Adipocyte (in vitro differentiated cells): ENCODE measurements at regions not wholly inside any gene's neighbourhood (a gene's known extent, or its start where the extent isn't known, plus 50 kb on each side); places are given as distances from the start of the nearest gene placed in this dataset.

Source experiments
- DNase-seq: peaks from one replicate; pipeline ENCODE4 v3.0.0-alpha.2; 2015; ENCODE audit warnings: low read depth
- H3K27me3 ChIP-seq: replicated peaks from 2 replicates; pipeline ENCODE4 v1.7.0; 2013; ENCODE audit warnings: mild to moderate bottlenecking, low read length, moderate library complexity; ENCODE audit not compliant: control insufficient read depth, insufficient read depth
- H3K36me3 ChIP-seq: 2 replicates; pipeline ENCODE4 v1.7.0; 2013; ENCODE audit warnings: low read length, mild to moderate bottlenecking, moderate library complexity; ENCODE audit not compliant: control insufficient read depth, insufficient read depth, severe bottlenecking
- H3K4me1 ChIP-seq: 2 replicates; pipeline ENCODE4 v1.7.0; 2013; ENCODE audit warnings: mild to moderate bottlenecking, low read length, moderate library complexity; ENCODE audit not compliant: control insufficient read depth, insufficient read depth
- H3K4me3 ChIP-seq: 2 replicates; pipeline ENCODE4 v1.7.0; 2013; ENCODE audit warnings: mild to moderate bottlenecking, low read length, moderate library complexity
- H3K9ac ChIP-seq: 2 replicates; pipeline ENCODE4 v1.7.0; 2013; ENCODE audit warnings: mild to moderate bottlenecking, low read length, moderate library complexity
- H3K9me3 ChIP-seq: 2 replicates; pipeline ENCODE4 v1.7.0; 2013; ENCODE audit warnings: mild to moderate bottlenecking, low read length, moderate library complexity; ENCODE audit not compliant: control insufficient read depth

DNA sequence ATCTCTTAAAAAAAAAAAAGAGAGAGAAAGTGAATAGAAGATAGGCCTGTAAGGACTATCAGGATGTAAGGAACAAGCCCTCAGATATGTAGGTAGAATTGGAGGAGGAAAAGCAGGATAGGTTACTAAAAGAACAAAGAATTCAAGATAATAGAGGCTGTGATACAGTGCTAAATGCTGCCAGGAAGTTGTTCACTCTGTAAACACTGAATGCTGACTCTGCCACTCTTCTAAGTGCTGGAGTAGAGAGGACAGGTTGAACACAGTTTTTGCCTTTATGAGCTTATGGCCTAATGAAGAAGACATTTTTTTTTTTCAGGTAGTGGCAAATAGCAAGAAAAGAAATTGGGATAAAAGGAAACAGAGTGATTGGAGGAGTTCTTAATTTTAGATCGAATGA, 90.6 kb upstream of the ZNF678 start:
- no peaks in the 10 kb centered on the region for H3K4me1 ChIP-seq
- no peak overlapping the region for H3K4me3 ChIP-seq
- no peaks in the 10 kb centered on the region for H3K36me3 ChIP-seq
- H3K9ac ChIP-seq, result no peak overlapping the region
- peaks cover 4% of the 10 kb centered on the region for H3K9me3 ChIP-seq
- H3K27me3 ChIP-seq, result peaks cover 10% of the 10 kb centered on the region
- no peak for DNase-seq

DNA sequence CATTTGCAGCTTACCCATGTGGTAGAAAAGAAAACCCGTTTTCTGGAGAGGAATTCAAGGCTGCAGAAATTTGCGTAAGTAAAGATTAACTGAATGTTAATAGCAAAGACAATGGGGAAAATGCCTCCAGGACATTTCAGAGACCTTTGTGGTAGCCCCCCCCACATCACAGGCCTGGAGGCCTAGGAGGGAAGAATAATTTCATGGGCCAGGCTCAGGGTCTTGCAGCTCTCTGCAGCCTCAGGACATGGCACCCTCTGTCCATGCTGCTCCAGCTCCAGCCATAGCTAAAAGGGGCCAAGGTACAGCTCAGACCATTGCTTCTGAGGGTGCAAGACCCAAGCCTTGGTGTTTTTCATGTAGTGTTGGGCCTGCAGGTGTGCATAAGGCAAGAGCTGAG, 92.7 kb upstream of the ZNF678 start:
- no peak for DNase-seq
- peaks cover 4% of the 10 kb centered on the region for H3K9me3 ChIP-seq
- no peaks in the 10 kb centered on the region for H3K36me3 ChIP-seq
- no peak overlapping the region for H3K9ac ChIP-seq
- peaks cover 24% of the 10 kb centered on the region for H3K27me3 ChIP-seq
- no peaks in the 10 kb centered on the region for H3K4me1 ChIP-seq
- no peak overlapping the region for H3K4me3 ChIP-seq

DNA sequence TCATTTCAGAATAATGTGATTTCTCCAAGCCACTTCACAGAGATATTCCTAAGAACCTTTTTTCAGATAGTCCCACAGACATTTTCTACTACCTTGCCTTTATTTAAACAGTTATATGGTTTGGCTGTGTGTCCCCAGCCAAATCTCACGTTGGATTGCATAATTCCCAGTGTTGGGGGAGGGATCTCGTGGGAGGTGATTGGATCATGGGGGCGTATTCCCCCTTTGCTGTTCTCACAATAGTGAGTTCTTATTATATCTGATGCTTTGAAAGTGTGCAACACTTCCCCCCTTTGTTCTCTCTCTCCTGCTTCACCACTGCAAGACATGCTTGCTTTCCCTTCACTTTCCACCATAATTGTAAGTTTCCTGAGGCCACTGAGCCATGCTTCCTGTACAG, 93.6 kb upstream of the ZNF678 start:
- Histone ChIP-seq H3K4me1 (no peaks in the 10 kb centered on the region), H3K27me3 (peaks cover 34% of the 10 kb centered on the region), H3K4me3 (no peak overlapping the region), H3K9ac (no peak overlapping the region), H3K36me3 (no peaks in the 10 kb centered on the region), H3K9me3 (peaks cover 4% of the 10 kb centered on the region)
- no peak for DNase-seq

DNA sequence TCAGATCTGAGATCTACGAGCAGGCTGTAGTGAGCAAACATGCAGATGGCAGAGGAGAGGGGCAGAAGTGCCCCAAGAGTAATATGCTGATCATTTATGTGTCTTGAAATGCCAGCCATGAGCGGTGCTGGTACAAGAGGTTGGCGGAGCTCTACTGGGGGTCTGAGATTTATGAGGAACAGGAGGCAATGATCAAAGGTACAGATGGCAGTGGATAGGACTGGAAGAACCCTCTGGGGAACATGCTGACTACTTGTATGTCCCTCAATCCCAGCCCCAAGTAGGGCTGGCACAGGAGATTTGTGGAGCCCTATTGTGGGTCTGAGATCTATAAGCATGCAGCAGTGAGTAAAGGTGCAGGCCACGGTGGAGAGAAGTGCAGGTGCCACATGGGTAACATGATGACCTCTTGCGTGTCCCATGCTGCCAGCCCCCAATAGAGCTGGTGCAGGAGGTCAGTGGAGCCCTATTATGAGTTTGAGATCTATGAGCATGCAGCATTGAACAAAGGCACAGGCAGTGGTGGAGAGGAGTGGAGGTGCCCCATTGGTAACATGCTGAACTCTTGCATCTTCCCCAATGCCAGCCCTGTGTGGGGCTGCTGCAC, 97.2 kb upstream of the ZNF678 start:
- Histone ChIP-seq H3K36me3 (no peaks in the 10 kb centered on the region), H3K9ac (no peak overlapping the region), H3K4me1 (no peaks in the 10 kb centered on the region), H3K4me3 (no peak overlapping the region), H3K27me3 (peaks cover 39% of the 10 kb centered on the region), H3K9me3 (peaks cover 4% of the 10 kb centered on the region)
- no peak for DNase-seq

DNA sequence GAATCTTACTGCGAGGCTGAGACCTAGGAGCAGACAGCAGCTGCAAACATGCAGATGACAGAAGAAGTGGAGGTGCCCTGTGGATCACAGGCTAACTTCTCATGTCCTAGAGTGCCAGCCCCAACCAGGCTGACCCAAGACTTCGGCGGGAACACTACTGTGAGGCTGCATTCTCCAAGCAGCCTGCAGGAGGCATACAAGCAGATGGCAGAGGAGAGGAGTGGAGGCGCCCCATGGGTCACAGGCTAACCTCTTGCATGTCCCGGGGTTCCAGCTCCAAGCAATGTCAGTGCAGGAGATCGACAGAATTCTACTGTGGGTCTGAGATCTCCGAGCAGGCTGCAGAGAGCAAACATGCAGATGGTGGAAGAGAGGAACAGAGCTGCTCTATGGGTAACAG, 98.1 kb upstream of the ZNF678 start:
- H3K4me3 ChIP-seq, result no peak overlapping the region
- H3K9me3 ChIP-seq, result no peaks in the 10 kb centered on the region
- H3K36me3 ChIP-seq, result no peaks in the 10 kb centered on the region
- no peak for DNase-seq
- H3K9ac ChIP-seq, result no peak overlapping the region
- no peaks in the 10 kb centered on the region for H3K4me1 ChIP-seq
- peaks cover 39% of the 10 kb centered on the region for H3K27me3 ChIP-seq

DNA sequence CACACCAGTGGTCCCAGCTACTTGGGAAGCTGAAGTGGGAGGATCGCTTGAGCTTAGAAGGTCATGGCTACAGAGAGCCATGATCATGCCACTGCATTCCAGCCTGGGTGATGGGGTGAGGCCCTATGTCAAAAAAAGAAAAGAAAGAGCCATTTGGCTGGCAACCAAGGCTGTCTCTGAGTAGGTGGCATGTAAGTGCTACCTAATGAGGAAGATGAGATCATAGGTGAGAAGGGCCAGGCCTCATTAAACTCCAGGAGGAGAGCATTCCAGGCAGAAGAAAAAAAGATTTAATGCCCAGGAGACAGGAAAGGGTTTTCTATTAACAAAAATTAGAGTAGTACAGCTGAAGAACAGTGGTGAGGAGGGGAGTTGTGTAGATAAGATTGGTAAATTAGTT, 103.4 kb upstream of the ZNF678 start:
- H3K36me3 ChIP-seq, result no peaks in the 10 kb centered on the region
- H3K4me3 ChIP-seq, result no peak overlapping the region
- H3K27me3 ChIP-seq, result peaks cover 33% of the 10 kb centered on the region
- no peak for DNase-seq
- no peaks in the 10 kb centered on the region for H3K9me3 ChIP-seq
- H3K9ac ChIP-seq, result no peak overlapping the region
- no peaks in the 10 kb centered on the region for H3K4me1 ChIP-seq

DNA sequence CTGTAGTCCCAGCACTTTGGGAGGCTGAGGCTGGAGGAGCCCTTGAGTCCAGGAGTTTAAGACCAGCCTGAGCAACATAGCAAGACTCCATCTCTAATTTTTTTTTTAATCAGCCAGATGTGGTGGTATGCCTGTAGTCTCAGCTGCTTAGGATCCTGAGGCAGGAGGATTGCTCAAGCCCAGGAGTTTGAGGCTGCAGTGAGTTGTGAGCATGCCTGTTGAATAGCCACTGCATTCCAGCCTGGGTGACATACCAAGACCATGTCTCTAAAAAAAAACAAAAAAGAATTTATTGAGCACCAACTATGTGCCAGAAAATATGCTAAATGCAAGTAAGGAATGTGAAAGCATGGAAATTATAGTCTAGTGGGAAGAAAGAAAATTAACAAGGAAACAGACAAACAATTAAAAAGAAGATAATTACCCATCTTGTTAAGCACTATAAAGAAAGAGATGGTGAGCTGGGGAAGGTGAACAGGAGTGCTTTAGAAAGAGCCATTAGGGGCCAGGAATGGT, 104.0 kb upstream of the ZNF678 start:
- no peak overlapping the region for H3K9ac ChIP-seq
- H3K9me3 ChIP-seq, result no peaks in the 10 kb centered on the region
- H3K4me3 ChIP-seq, result no peak overlapping the region
- DNase-seq, result peak; percentile 34
- peaks cover 31% of the 10 kb centered on the region for H3K27me3 ChIP-seq
- no peaks in the 10 kb centered on the region for H3K36me3 ChIP-seq
- no peaks in the 10 kb centered on the region for H3K4me1 ChIP-seq

DNA sequence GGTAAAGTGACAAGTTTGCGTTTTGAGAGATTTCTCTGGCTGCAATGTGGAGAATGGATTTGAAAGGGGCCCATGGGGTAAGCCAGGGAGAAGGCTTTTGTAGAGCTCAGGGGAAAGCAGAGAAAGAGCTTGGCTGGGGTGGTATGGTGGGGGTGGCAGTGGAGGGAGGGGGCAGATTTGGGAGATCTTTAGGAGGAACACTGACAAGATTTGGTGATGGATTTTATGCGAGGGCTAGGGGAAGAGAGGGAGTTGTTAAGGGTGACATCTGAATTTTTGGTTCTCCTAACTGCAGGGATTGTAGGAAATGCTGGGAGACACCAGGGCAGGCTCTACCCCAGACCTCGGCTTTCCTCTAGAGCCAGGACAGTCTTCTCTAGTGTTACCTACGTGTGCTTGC, 108.7 kb upstream of the ZNF678 start:
- H3K4me1 ChIP-seq, result peaks cover 8% of the 10 kb centered on the region
- no peaks in the 10 kb centered on the region for H3K36me3 ChIP-seq
- peaks cover 2% of the 10 kb centered on the region for H3K9me3 ChIP-seq

DNA sequence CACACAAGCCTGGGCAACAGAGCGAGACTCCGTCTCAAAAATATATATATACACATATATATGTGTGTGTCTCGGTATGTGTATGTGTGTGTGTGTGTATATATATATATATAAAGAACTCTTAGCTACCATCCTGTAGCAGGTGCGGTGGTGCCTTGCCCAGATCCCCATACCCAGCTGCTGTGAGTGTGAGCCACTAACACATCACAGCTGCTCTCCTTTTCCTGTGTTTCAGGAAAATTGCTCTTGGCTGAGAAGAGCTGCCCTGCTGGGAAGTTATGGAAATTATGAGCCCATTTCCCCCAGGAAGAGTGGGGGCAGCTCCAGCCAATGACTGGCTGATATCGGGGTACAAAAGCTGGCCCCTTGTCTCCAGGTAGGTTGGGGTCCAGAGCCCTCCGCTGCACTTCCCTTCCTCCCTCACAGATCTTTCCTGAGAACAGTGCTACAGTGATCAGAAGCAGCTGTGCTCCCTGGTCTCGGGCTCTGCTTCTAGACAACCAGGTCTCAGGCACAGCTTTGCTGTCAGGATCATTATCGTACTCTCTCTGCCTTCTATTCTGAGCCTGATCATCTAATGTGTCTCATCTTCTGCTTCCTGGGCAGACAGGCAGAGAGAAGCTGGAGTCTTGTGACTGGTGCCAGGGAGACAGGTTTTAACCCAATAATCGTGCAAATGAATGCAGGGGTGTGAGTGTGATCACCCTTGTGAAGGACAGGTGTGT, 109.6 kb upstream of the ZNF678 start:
- Histone ChIP-seq H3K4me1 (peaks cover 8% of the 10 kb centered on the region), H3K9me3 (peaks cover 2% of the 10 kb centered on the region), H3K27me3 (peaks cover 29% of the 10 kb centered on the region), H3K36me3 (no peaks in the 10 kb centered on the region), H3K4me3 (no peak overlapping the region), H3K9ac (no peak overlapping the region)
- DNase-seq, result no peak

More for the DNA sequence above, 108.7 kb upstream of the ZNF678 start:
- Histone ChIP-seq H3K9ac (no peak overlapping the region), H3K4me3 (no peak overlapping the region), H3K27me3 (peaks cover 28% of the 10 kb centered on the region)
- DNase-seq, result no peak

DNA sequence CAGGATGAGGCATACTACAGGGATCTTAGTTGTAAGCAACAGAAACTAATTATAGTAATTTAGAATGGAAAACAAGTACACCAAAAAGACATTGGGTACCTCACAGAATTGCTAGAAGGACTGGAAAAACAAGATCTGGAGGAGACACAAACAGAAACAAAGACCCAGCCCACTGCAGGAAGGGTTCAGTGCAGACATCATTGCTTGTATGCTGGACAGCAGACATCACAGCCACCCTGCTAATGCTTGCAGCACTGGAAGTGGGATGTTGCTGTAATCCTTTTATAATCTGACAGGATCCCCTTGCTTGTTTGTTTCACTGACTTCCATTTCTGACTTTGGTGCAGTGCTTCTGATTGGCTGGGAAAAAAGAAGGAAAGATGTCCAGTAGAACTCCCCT, 111.4 kb upstream of the ZNF678 start:
- DNase-seq, result no peak
- peaks cover 8% of the 10 kb centered on the region for H3K4me1 ChIP-seq
- H3K9ac ChIP-seq, result no peak overlapping the region
- no peaks in the 10 kb centered on the region for H3K36me3 ChIP-seq
- H3K27me3 ChIP-seq, result peaks cover 35% of the 10 kb centered on the region
- peaks cover 2% of the 10 kb centered on the region for H3K9me3 ChIP-seq
- H3K4me3 ChIP-seq, result no peak overlapping the region

DNA sequence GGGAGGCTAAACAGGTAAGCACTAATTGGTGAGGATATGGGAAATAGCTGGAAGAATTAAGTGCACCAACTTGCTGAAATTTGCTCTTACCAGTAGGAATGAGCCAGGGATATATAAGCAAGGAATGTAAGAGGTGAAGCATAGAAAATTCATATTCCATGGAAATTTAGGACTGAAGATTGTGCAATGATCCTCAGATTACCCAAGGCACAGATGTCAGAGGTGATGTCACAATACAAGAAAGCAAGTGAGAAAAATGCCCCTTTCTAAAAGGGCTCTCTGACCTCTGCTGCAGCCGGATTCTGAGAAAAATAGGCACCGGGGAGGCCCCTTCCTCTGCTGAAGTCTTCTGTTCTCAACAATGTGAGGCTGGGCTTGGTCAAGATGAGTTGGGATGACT, 112.3 kb upstream of the ZNF678 start:
- Histone ChIP-seq H3K9ac (no peak overlapping the region), H3K4me3 (no peak overlapping the region), H3K36me3 (no peaks in the 10 kb centered on the region), H3K9me3 (peaks cover 2% of the 10 kb centered on the region), H3K27me3 (peaks cover 30% of the 10 kb centered on the region), H3K4me1 (peaks cover 8% of the 10 kb centered on the region)
- DNase-seq, result no peak
